Fibroblast of peridontal ligament (primary cell): ENCODE measurements at regions not wholly inside any gene's neighbourhood (a gene's known extent, or its start where the extent isn't known, plus 50 kb on each side); places are given as distances from the start of the nearest gene placed in this dataset.

Source experiments
- DNase-seq: peaks from one replicate; pipeline ENCODE4 v3.0.0-alpha.2; 2010; ENCODE audit errors: extremely low read depth

GRCh38 chr9:80649001-80649420, 1040.3 kb downstream of the TLE1 start:
- DNase-seq: peak; percentile 96

GRCh38 chr9:80648336-80648735, 1041.0 kb downstream of the TLE1 start:
- peak; percentile 62 for DNase-seq

GRCh38 chr9:80646211-80646610, 1043.1 kb downstream of the TLE1 start:
- no peak for DNase-seq

- DNase-seq: no peak
These were observed 1045.3 kb downstream of the TLE1 start for GRCh38 chr9:80644044-80644443.

GRCh38 chr9:80635065-80635464, 1054.3 kb downstream of the TLE1 start:
- DNase-seq: no peak

- DNase-seq: peak; percentile 63
These were observed 1057.3 kb downstream of the TLE1 start for GRCh38 chr9:80632041-80632440.

- no peak for DNase-seq
These were observed 1050.7 kb downstream of the TLE4 start for GRCh38 chr9:80622508-80622907.

GRCh38 chr9:80619356-80619755, 1047.6 kb downstream of the TLE4 start:
- DNase-seq: no peak

- peak; percentile 97 for DNase-seq
These were observed 1044.2 kb downstream of the TLE4 start for GRCh38 chr9:80615964-80616363.

- DNase-seq: peak; percentile 49
These were observed 1034.0 kb downstream of the TLE4 start for GRCh38 chr9:80605793-80606192.

GRCh38 chr9:80605129-80605528, 1033.4 kb downstream of the TLE4 start:
- peak; percentile 78 for DNase-seq

GRCh38 chr9:80602291-80602690, 1030.5 kb downstream of the TLE4 start:
- DNase-seq: no peak

- no peak for DNase-seq
These were observed 1024.8 kb downstream of the TLE4 start for GRCh38 chr9:80596579-80596978.

GRCh38 chr9:80595192-80595591, 1023.4 kb downstream of the TLE4 start:
- DNase-seq: no peak

- DNase-seq: no peak
These were observed 1020.6 kb downstream of the TLE4 start for GRCh38 chr9:80592413-80592812.

GRCh38 chr9:80586786-80587330, 1015.1 kb downstream of the TLE4 start:
- DNase-seq: no peak

- DNase-seq: no peak
These were observed 1000.2 kb downstream of the TLE4 start for GRCh38 chr9:80571953-80572352.

- DNase-seq: no peak
These were observed 997.5 kb downstream of the TLE4 start for GRCh38 chr9:80569236-80569635.

- no peak for DNase-seq
These were observed 989.8 kb downstream of the TLE4 start for GRCh38 chr9:80561526-80561925.

- DNase-seq: no peak
These were observed 989.2 kb downstream of the TLE4 start for GRCh38 chr9:80560976-80561375.

- no peak for DNase-seq
These were observed 985.5 kb downstream of the TLE4 start for GRCh38 chr9:80557256-80557655.

GRCh38 chr9:80556631-80557030, 984.9 kb downstream of the TLE4 start:
- peak; percentile 35 for DNase-seq

GRCh38 chr9:80555782-80556325, 984.1 kb downstream of the TLE4 start:
- peak; percentile 12 for DNase-seq

- DNase-seq: no peak
These were observed 983.1 kb downstream of the TLE4 start for GRCh38 chr9:80554856-80555255.
